Esophagus muscularis mucosa (tissue), 4 donors: ENCODE measurements at regions not wholly inside any gene's neighbourhood (a gene's known extent, or its start where the extent isn't known, plus 50 kb on each side); places are given as distances from the start of the nearest gene placed in this dataset.

Source experiments
- DNase-seq: peaks from one replicate; pipeline ENCODE4 v3.0.0-alpha.2; 2017; ENCODE audit errors: extremely low spot score
- H3K27ac ChIP-seq, 4 donors: fragments of 200-600 bp; sonication (generic); replicated peaks in 1 of 4; 1 replicate in 3 of 4; 2 replicates in 1 of 4; pipeline ENCODE4 v1.5.1; 2016 to 2019; ENCODE audit warnings: mild to moderate bottlenecking in 1 of 4
- H3K27me3 ChIP-seq, 4 donors: fragments of 200-600 bp; sonication (generic); one replicate each; pipeline versions ENCODE4 v1.5.1 to v1.6.0; 2016 to 2019
- H3K36me3 ChIP-seq, 4 donors: fragments of 200-600 bp; sonication (generic); one replicate each; pipeline ENCODE4 v1.5.1; 2016 to 2019
- H3K4me1 ChIP-seq, 4 donors: fragments of 200-600 bp; sonication (generic); one replicate each; pipeline ENCODE4 v1.5.1; 2016 to 2019
- H3K4me3 ChIP-seq, 4 donors: fragments of 200-600 bp; sonication (generic); 1 replicate in 2 of 4; 2 replicates in 2 of 4; pipeline ENCODE4 v1.5.1; 2016 to 2019; ENCODE audit warnings: mild to moderate bottlenecking in 4 of 4, moderate library complexity in 1 of 4
- H3K9me3 ChIP-seq, 4 donors: fragments of 200-600 bp; sonication (generic); 1 replicate in 3 of 4; 2 replicates in 1 of 4; pipeline ENCODE4 v1.5.1; 2016 to 2019
- EP300 ChIP-seq: sonication (generic); formaldehyde crosslinking; IDR thresholded peaks from one replicate; pipeline ENCODE4 v1.6.1; 2017; ENCODE audit warnings: antibody characterized with exemption
- POLR2A ChIP-seq: fragments of 450-650 bp; IDR thresholded peaks from one replicate; pipeline ENCODE4 v1.6.1; 2017; ENCODE audit warnings: antibody characterized with exemption, moderate library complexity, mild to moderate bottlenecking, low read depth
- POLR2AphosphoS5 ChIP-seq, 2 donors: sonication (generic); formaldehyde crosslinking; IDR thresholded peaks; one replicate each; pipeline ENCODE4 v1.6.1; 2017; ENCODE audit warnings: antibody characterized with exemption in 2 of 2
- WGBS: methylation state at CpG from one replicate; pipeline ENCODE4 v1.1.5; 2018; 5-methylcytosine and 5-hydroxymethylcytosine counted together
- intact Hi-C: fragments of 100-400 bp; cut with DNase I; formaldehyde crosslinking; loops from one replicate; pipeline ENCODE4 v1.15.1; 2023
- TF ChIP-seq, protein P1 (sequence below), 3 experiments: fragments of 200-600 bp in 2 of 3; fragments of 450-650 bp in 1 of 3; sonication (generic) in 2 of 3; IDR thresholded peaks; one replicate each; pipeline ENCODE4 v1.5.1; 2017 to 2019; ENCODE audit warnings: antibody characterized with exemption in 3 of 3, mild to moderate bottlenecking in 2 of 3, moderate library complexity in 1 of 3

DNA sequence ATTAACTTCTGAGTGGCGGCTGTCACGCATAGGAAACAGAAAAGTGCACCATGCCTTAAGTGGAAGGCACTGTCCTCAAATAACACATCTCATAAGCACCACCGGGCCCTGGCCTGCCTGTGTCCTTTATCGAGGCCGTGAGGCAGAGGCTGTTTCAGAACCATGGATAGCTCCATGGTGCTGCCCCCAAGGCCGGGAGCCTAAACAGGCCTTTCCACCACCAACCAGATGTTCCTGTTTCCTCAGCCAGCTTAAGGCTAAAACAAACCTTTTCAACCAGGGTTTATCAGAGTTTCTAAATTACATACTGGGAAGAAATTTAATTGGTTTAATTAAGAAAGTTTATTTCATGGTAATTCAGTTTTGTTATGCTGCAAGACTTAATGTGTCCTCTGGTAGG lies 114.4 kb downstream of the DMRTA2 start:
- H3K27ac ChIP-seq = no peak overlapping the region
- no peaks in the 10 kb centered on the region for H3K36me3 ChIP-seq
- H3K9me3 ChIP-seq = no peaks in the 10 kb centered on the region
- H3K4me3 ChIP-seq = no peak overlapping the region
- TF ChIP-seq EP300 (no peak), POLR2AphosphoS5 (IDR thresholded peaks at IDR 0.05) (no peak), POLR2A (no peak)
- TF ChIP-seq, protein P1, sequence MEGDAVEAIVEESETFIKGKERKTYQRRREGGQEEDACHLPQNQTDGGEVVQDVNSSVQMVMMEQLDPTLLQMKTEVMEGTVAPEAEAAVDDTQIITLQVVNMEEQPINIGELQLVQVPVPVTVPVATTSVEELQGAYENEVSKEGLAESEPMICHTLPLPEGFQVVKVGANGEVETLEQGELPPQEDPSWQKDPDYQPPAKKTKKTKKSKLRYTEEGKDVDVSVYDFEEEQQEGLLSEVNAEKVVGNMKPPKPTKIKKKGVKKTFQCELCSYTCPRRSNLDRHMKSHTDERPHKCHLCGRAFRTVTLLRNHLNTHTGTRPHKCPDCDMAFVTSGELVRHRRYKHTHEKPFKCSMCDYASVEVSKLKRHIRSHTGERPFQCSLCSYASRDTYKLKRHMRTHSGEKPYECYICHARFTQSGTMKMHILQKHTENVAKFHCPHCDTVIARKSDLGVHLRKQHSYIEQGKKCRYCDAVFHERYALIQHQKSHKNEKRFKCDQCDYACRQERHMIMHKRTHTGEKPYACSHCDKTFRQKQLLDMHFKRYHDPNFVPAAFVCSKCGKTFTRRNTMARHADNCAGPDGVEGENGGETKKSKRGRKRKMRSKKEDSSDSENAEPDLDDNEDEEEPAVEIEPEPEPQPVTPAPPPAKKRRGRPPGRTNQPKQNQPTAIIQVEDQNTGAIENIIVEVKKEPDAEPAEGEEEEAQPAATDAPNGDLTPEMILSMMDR (IDR thresholded peaks at IDR 0.05) = no peak
- 4% methylated on average over 6 of the region's 6 CpGs for WGBS
- intact Hi-C loops = no loop called here
- peaks cover 0 to 10% (median 0%) of the 10 kb centered on the region in 4 donors for H3K27me3 ChIP-seq
- no peak for DNase-seq
- no peaks in the 10 kb centered on the region for H3K4me1 ChIP-seq

DNA sequence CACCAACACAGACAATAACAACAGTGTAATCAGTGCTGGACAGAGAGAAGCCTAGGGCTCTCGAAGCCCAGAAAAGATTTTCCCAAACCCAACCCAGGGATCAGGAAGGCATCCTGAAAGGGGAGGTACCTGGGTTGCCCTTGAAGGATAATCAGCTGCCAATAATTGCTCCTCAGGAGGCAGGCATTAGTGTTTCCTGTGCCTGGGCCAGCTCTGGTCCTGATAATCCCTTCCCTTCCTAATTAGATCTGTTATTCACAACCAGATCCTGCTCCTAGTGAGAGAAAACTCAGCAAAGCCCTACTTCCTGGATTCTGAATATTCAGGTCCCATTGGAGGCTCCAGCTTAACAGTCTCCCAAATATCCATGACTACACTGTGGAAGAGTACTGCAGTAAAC lies 117.4 kb downstream of the DMRTA2 start:
- TF ChIP-seq POLR2A (no peak), EP300 (no peak), POLR2AphosphoS5 (IDR thresholded peaks at IDR 0.05) (no peak)
- TF ChIP-seq, protein P1 (IDR thresholded peaks at IDR 0.05) = no peak
- Histone ChIP-seq H3K4me3 (no peak overlapping the region), H3K27ac (no peak overlapping the region), H3K4me1 (no peaks in the 10 kb centered on the region), H3K27me3 (peaks cover 0 to 10% (median 0%) of the 10 kb centered on the region in 4 donors), H3K9me3 (no peaks in the 10 kb centered on the region), H3K36me3 (no peaks in the 10 kb centered on the region)
- intact Hi-C loops = no loop called here
- 67% methylated on average over 1 of the region's 1 CpG for WGBS
- no peak for DNase-seq

DNA sequence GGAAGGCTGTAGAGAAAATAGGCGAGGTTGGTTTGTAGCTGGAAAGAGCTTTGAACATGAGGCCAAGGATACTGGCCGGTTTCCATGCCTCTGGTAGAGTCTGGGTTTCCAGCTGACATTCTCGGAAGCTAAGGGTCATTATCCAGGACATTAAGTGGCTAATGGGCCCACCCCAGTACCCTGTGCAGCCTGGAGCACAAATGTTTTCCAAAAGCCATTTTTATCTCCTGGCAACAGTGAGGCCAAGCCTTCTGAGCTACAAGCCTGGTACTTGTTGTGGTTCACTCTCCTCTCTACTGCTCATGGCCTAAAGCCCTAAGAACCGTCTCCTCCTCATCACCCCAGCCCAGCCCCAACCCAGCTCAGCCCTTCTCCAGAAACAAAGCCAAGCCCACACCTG lies 122.9 kb downstream of the DMRTA2 start:
- DNase-seq = no peak
- H3K27ac ChIP-seq = no peak overlapping the region
- intact Hi-C loops = no loop called here
- no peaks in the 10 kb centered on the region for H3K9me3 ChIP-seq
- H3K4me1 ChIP-seq = no peaks in the 10 kb centered on the region
- no peak overlapping the region for H3K4me3 ChIP-seq
- H3K36me3 ChIP-seq = no peaks in the 10 kb centered on the region
- 74% methylated on average over 4 of the region's 4 CpGs for WGBS
- TF ChIP-seq, protein P1 (IDR thresholded peaks at IDR 0.05) = no peak
- no peak for TF ChIP-seq EP300
- H3K27me3 ChIP-seq = no peaks in the 10 kb centered on the region

DNA sequence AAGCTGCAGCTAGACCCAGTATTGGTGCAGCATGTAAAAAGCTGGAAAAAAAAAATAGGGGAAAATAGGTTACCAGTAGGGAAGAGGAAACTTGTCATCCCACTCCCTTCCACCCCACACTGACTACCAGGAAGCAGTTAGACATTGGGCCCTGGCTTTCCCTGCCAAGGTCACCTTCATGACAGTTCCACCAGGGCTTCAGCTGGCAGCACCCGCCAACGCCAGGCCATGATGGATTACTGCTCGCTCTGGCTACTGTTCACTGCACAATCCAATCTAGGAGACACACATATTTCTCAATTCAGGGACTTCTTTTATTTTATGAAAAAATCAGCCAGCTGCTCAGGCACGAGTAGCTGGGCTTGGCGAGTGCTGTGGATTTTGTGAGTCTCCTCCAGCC lies 127.7 kb downstream of the DMRTA2 start:
- Histone ChIP-seq H3K27me3 (no peaks in the 10 kb centered on the region), H3K4me3 (no peak overlapping the region), H3K9me3 (no peaks in the 10 kb centered on the region), H3K27ac (no peak overlapping the region), H3K4me1 (no peaks in the 10 kb centered on the region), H3K36me3 (no peaks in the 10 kb centered on the region)
- intact Hi-C loops = no loop called here
- WGBS = 81% methylated on average over 5 of the region's 5 CpGs
- DNase-seq = no peak
- TF ChIP-seq POLR2AphosphoS5 (IDR thresholded peaks at IDR 0.05) (no peak), POLR2A (no peak), EP300 (no peak)
- TF ChIP-seq, protein P1 (IDR thresholded peaks at IDR 0.05) = no peak

DNA sequence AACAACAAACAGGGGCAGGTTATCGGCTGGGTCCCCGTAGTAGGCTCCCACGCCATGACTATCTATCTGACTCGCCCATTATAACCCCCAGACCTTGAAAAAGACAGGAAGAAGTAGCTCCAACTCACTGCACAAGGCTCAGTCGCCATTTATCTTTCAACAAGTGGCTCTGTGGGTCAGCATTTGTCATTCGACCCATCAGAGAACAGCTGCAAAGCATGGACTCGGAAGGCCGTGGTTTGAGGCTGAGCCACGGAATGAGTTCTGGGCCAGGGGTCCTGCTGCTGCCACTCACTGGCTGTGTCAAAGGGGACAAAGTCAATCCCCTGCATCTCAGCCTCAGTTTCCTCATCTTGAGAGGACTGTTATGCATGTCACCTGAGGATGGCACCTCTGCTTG lies 131.0 kb downstream of the DMRTA2 start:
- WGBS = 81% methylated on average over 4 of the region's 9 CpGs
- H3K27me3 ChIP-seq = peaks cover 0 to 12% (median 0%) of the 10 kb centered on the region in 4 donors
- H3K27ac ChIP-seq = no peak overlapping the region
- H3K4me1 ChIP-seq = no peaks in the 10 kb centered on the region
- intact Hi-C loops = no loop called here
- no peaks in the 10 kb centered on the region for H3K36me3 ChIP-seq
- no peak for TF ChIP-seq EP300
- no peak for TF ChIP-seq POLR2A
- TF ChIP-seq, protein P1 (IDR thresholded peaks at IDR 0.05) = no peak
- TF ChIP-seq POLR2AphosphoS5 (IDR thresholded peaks at IDR 0.05) = no peak
- no peak for DNase-seq
- no peaks in the 10 kb centered on the region for H3K9me3 ChIP-seq
- no peak overlapping the region for H3K4me3 ChIP-seq
